OCI-LY1 (cell line): ENCODE measurements at regions not wholly inside any gene's neighbourhood (a gene's known extent, or its start where the extent isn't known, plus 50 kb on each side); places are given as distances from the start of the nearest gene placed in this dataset.

ENCODE experiments used
- H2AFZ ChIP-seq: fragments of 200-600 bp; sonication (generic), shearing (Covaris generic); 2 replicates; pipeline ENCODE4 v1.6.0; 2014; ENCODE audit warnings: antibody characterized with exemption, mild to moderate bottlenecking, low read length
- H3F3A ChIP-seq: fragments of 200-600 bp; sonication (generic), shearing (Covaris generic); 2 replicates; pipeline ENCODE4 v1.6.0; 2014; ENCODE audit warnings: mild to moderate bottlenecking, antibody characterized with exemption, low read length, moderate library complexity; ENCODE audit not compliant: insufficient read depth
- H3K27ac ChIP-seq: fragments of 200-600 bp; sonication (generic); 2 replicates; pipeline ENCODE4 v1.5.1; 2014; ENCODE audit warnings: low read length, mixed run types, mild to moderate bottlenecking, low read depth; ENCODE audit not compliant: poor library complexity, severe bottlenecking
- H3K27me3 ChIP-seq: fragments of 200-600 bp; sonication (generic); 2 replicates; pipeline ENCODE4 v1.6.0; 2014; ENCODE audit warnings: antibody characterized with exemption, mild to moderate bottlenecking, low read length, moderate library complexity; ENCODE audit not compliant: insufficient read depth
- H3K36me3 ChIP-seq: fragments of 200-600 bp; sonication (generic); 2 replicates; pipeline ENCODE4 v1.6.1; 2014; ENCODE audit warnings: mild to moderate bottlenecking, antibody characterized with exemption, low read length, moderate library complexity, mixed read lengths; ENCODE audit not compliant: insufficient read depth
- H3K4me1 ChIP-seq: fragments of 200-600 bp; sonication (generic); 2 replicates; pipeline ENCODE4 v1.5.1; 2014; ENCODE audit warnings: mild to moderate bottlenecking, low read length, moderate library complexity; ENCODE audit not compliant: insufficient read depth, severe bottlenecking
- H3K4me2 ChIP-seq: fragments of 200-600 bp; sonication (generic), shearing (Covaris generic); 2 replicates; pipeline ENCODE4 v1.6.1; 2014; ENCODE audit warnings: low read length
- H3K4me3 ChIP-seq: fragments of 200-600 bp; sonication (generic); 2 replicates; pipeline ENCODE4 v1.5.1; 2014; ENCODE audit warnings: low read length, low read depth, mild to moderate bottlenecking, mixed read lengths; ENCODE audit not compliant: poor library complexity, severe bottlenecking
- H3K79me2 ChIP-seq: fragments of 200-600 bp; shearing (Covaris generic); 2 replicates; pipeline ENCODE4 v1.6.1; 2016; ENCODE audit warnings: mixed run types, low read length, mixed read lengths; ENCODE audit not compliant: insufficient read depth
- H3K9ac ChIP-seq: fragments of 200-600 bp; sonication (generic), shearing (Covaris generic); 2 replicates; pipeline ENCODE4 v1.6.1; 2014; ENCODE audit warnings: mild to moderate bottlenecking, low read length, mixed read lengths
- H3K9me2 ChIP-seq: fragments of 200-600 bp; sonication (generic), shearing (Covaris generic); 2 replicates; pipeline ENCODE4 v1.6.1; 2014; ENCODE audit warnings: low read depth, mild to moderate bottlenecking, low read length, mixed read lengths
- H3K9me3 ChIP-seq: fragments of 200-600 bp; shearing (Covaris generic); 2 replicates; pipeline ENCODE4 v1.6.1; 2014; ENCODE audit warnings: low read length, mixed read lengths
- H4K20me1 ChIP-seq: fragments of 200-600 bp; sonication (generic), shearing (Covaris generic); 2 replicates; pipeline ENCODE4 v1.6.0; 2016; ENCODE audit warnings: mild to moderate bottlenecking, low read length; ENCODE audit not compliant: insufficient read depth
- EZH2 ChIP-seq: fragments of 200-600 bp; sonication (generic), shearing (Covaris generic); IDR thresholded peaks from 2 replicates; pipeline ENCODE4 v1.8.0; 2017; ENCODE audit warnings: borderline replicate concordance, mixed run types, mild to moderate bottlenecking, antibody characterized with exemption, low read length, moderate library complexity, mixed read lengths
- TF ChIP-seq, protein P1 (sequence below): fragments of 200-600 bp; sonication (generic), shearing (Covaris generic); IDR thresholded peaks from 2 replicates; pipeline ENCODE4 v1.5.1; 2017; ENCODE audit warnings: mild to moderate bottlenecking, antibody characterized with exemption, low read length, moderate library complexity, mixed read lengths

DNA sequence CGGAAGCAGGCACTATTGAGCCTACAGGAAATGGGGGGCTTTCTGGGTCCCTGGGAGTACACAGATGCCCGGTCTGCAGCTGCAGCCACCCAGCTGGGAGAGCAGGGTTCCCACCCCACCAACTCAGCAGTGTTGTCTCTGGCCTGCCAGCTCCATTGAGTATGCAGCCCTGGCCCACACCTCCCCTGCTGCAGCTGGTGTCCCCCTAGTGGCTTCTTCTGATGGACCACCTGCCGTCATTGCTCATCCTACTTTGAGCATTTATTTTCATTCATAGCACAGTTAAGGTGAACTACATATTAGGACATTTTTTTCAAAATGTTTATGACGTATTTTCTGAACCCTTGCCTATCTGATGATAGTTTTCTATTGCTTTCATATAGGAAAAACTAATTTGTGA is 189.8 kb upstream of the LYPLAL1 start:
- no peak overlapping the region for H3K4me2 ChIP-seq
- H3K9me3 ChIP-seq = no peaks in the 10 kb centered on the region
- no peak overlapping the region for H3K9ac ChIP-seq
- H4K20me1 ChIP-seq = no peaks in the 10 kb centered on the region
- H3K4me1 ChIP-seq = no peaks in the 10 kb centered on the region
- H3K27ac ChIP-seq = no peak overlapping the region
- no peak for TF ChIP-seq EZH2
- TF ChIP-seq, protein P1, sequence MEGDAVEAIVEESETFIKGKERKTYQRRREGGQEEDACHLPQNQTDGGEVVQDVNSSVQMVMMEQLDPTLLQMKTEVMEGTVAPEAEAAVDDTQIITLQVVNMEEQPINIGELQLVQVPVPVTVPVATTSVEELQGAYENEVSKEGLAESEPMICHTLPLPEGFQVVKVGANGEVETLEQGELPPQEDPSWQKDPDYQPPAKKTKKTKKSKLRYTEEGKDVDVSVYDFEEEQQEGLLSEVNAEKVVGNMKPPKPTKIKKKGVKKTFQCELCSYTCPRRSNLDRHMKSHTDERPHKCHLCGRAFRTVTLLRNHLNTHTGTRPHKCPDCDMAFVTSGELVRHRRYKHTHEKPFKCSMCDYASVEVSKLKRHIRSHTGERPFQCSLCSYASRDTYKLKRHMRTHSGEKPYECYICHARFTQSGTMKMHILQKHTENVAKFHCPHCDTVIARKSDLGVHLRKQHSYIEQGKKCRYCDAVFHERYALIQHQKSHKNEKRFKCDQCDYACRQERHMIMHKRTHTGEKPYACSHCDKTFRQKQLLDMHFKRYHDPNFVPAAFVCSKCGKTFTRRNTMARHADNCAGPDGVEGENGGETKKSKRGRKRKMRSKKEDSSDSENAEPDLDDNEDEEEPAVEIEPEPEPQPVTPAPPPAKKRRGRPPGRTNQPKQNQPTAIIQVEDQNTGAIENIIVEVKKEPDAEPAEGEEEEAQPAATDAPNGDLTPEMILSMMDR = peak; percentile 26; the same call in 1 of the 2 replicates
- no peaks in the 10 kb centered on the region for H3K79me2 ChIP-seq
- H3F3A ChIP-seq = no peaks in the 10 kb centered on the region
- H2AFZ ChIP-seq = no peak overlapping the region
- H3K27me3 ChIP-seq = no peaks in the 10 kb centered on the region
- no peaks in the 10 kb centered on the region for H3K9me2 ChIP-seq
- H3K36me3 ChIP-seq = no peaks in the 10 kb centered on the region
- no peak overlapping the region for H3K4me3 ChIP-seq

DNA sequence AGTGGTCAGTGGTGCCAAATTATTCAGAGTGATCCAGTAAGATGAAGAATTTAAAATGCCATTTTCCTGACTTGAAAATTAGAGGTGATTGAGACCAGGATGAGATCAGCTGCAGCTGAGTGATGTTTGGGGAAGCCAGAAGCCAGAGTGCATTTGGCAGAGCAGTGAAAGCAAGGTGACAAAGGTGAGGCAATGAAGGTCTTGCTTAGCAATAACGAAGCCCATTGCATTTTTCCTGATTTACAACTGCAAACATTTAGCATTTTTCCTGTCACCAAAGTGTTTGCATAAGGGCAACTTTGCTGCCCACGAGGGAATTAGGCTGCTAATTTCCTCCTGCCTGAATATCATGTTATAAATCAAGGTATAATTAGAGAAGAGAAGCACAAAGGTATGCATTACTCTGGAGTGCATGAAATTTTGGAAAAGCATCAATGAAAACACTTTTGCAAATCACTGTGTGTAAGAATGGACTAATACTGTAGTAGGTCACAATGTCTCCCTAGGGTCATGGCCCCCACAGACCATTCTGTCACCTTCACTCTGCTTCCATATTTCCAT is 188.2 kb upstream of the LYPLAL1 start:
- Histone ChIP-seq H3K9me2 (no peaks in the 10 kb centered on the region), H4K20me1 (no peaks in the 10 kb centered on the region), H3K4me1 (no peaks in the 10 kb centered on the region), H3K4me3 (no peak overlapping the region), H3K36me3 (no peaks in the 10 kb centered on the region), H3K27me3 (no peaks in the 10 kb centered on the region), H3K27ac (no peak overlapping the region), H3K4me2 (no peak overlapping the region), H3F3A (no peaks in the 10 kb centered on the region), H2AFZ (no peak overlapping the region), H3K79me2 (no peaks in the 10 kb centered on the region), H3K9me3 (no peaks in the 10 kb centered on the region), H3K9ac (no peak overlapping the region)
- TF ChIP-seq EZH2 = no peak
- TF ChIP-seq, protein P1 = no peak

DNA sequence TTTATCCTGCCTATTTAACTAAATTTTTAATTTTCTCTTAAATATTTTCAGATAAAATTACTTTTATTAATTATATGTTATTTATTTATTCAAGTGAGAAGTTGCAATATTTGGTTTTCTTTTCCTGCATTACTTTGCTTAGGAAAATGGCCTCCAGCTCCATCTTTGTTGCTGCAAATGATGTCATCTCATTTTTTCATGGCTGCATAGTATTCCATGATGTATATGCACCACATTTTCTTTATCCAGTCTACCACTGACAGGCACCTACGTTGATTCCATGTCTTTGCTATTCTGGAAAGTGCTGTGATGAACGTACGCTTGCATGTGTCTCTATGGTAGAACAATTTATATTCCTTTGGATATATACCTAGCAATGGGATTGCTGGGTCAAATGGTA is 186.9 kb upstream of the LYPLAL1 start:
- TF ChIP-seq, protein P1 = no peak
- TF ChIP-seq EZH2 = no peak
- no peak overlapping the region for H2AFZ ChIP-seq
- H4K20me1 ChIP-seq = no peaks in the 10 kb centered on the region
- no peaks in the 10 kb centered on the region for H3K36me3 ChIP-seq
- H3K9ac ChIP-seq = no peak overlapping the region
- H3K9me3 ChIP-seq = no peaks in the 10 kb centered on the region
- H3K9me2 ChIP-seq = no peaks in the 10 kb centered on the region
- H3F3A ChIP-seq = no peaks in the 10 kb centered on the region
- no peaks in the 10 kb centered on the region for H3K79me2 ChIP-seq
- no peaks in the 10 kb centered on the region for H3K4me1 ChIP-seq
- no peak overlapping the region for H3K4me2 ChIP-seq
- H3K27ac ChIP-seq = no peak overlapping the region
- no peak overlapping the region for H3K4me3 ChIP-seq
- H3K27me3 ChIP-seq = no peaks in the 10 kb centered on the region
